ENCODE measurements at regions not wholly inside any gene's neighbourhood (a gene's known extent, or its start where the extent isn't known, plus 50 kb on each side); places are given as distances from the start of the nearest gene placed in this dataset.

- TF ChIP-seq CTCF (IDR thresholded peaks at IDR 0.05; ENCODE audit: poor library complexity, severe bottlenecking) (no peak), POLR2AphosphoS5 (IDR thresholded peaks at IDR 0.05) (no peak), EZH2 (IDR thresholded peaks at IDR 0.05; ENCODE audit: borderline replicate concordance, insufficient read depth, low read length, poor library complexity, severe bottlenecking) (no peak), EP300 (conservative IDR thresholded peaks at IDR 0.05; ENCODE audit: poor library complexity, severe bottlenecking) (no peak), TAF1 (IDR thresholded peaks at IDR 0.05; ENCODE audit: low read depth) (no peak), MXI1 (conservative IDR thresholded peaks at IDR 0.05; ENCODE audit: poor library complexity, severe bottlenecking) (no peak), REST (IDR thresholded peaks at IDR 0.05; ENCODE audit: borderline replicate concordance) (no peak), RAD21 (conservative IDR thresholded peaks at IDR 0.05) (no peak), SMC3 (conservative IDR thresholded peaks at IDR 0.05; ENCODE audit: poor library complexity) (no peak)
Measured at GRCh38 chr2:183426825-183427224, 302.6 kb downstream of the NUP35 start.
